SK-N-SH (cell line): ENCODE measurements at regions not wholly inside any gene's neighbourhood (a gene's known extent, or its start where the extent isn't known, plus 50 kb on each side); places are given as distances from the start of the nearest gene placed in this dataset.

Experiments used
- EP300 ChIP-seq, 2 experiments: IDR thresholded peaks; 2 replicates each; pipeline versions ENCODE4 v1.4.0 to v1.6.1; 2012; ENCODE audit warnings: borderline replicate concordance in 1 of 2, low read depth in 1 of 2, low read length in 1 of 2
- TF ChIP-seq, protein P1 (sequence below): fragments of 200-600 bp; sonication (generic); IDR thresholded peaks from 2 replicates; pipeline ENCODE4 v1.6.1; 2017; ENCODE audit warnings: antibody characterized with exemption, mild to moderate bottlenecking, moderate library complexity

DNA sequence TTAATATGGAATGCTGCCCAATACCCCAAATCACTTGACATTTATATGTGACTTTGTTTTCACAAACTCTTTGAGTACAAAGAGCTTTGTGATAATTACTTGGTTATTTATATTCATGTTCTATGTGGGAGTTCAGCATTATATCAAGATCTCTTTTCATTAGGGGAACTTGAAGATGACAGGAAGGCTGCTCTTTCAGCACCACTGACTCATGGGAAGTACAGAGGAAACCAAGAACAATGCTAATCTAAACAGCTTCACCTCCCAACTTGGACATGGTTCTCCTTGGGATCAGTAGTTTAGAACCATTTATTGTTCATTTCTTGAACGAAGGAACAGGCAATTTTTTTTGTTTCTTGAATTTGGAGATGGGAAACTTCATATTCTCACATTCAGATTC, 184.0 kb upstream of the AFF2 start:
- TF ChIP-seq, protein P1, sequence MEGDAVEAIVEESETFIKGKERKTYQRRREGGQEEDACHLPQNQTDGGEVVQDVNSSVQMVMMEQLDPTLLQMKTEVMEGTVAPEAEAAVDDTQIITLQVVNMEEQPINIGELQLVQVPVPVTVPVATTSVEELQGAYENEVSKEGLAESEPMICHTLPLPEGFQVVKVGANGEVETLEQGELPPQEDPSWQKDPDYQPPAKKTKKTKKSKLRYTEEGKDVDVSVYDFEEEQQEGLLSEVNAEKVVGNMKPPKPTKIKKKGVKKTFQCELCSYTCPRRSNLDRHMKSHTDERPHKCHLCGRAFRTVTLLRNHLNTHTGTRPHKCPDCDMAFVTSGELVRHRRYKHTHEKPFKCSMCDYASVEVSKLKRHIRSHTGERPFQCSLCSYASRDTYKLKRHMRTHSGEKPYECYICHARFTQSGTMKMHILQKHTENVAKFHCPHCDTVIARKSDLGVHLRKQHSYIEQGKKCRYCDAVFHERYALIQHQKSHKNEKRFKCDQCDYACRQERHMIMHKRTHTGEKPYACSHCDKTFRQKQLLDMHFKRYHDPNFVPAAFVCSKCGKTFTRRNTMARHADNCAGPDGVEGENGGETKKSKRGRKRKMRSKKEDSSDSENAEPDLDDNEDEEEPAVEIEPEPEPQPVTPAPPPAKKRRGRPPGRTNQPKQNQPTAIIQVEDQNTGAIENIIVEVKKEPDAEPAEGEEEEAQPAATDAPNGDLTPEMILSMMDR: no peak
- TF ChIP-seq EP300 (IDR thresholded peaks at IDR 0.05; ENCODE audit: borderline replicate concordance in 1 of 2, low read depth in 1 of 2, low read length in 1 of 2): no peak
